K562 (cell line): ENCODE measurements at regions not wholly inside any gene's neighbourhood (a gene's known extent, or its start where the extent isn't known, plus 50 kb on each side); places are given as distances from the start of the nearest gene placed in this dataset.

Experiments
- ATAC-seq: fragments of 200-7000 bp; cut with Tn5 transposase; 3 replicates; pipeline ENCODE4 v1.9.1; 2020; ENCODE audit warnings: moderate library complexity
- BruUV-seq: library from RNA; stranded (reverse); fragments of 400-500 nt; replicated peaks from 2 replicates; lab custom pipeline; 2021; lab: Mats Ljungman, UMichigan
- CTCF ChIA-PET: fragments of 300-600 bp; formaldehyde crosslinking; extraction: SDS; loops from one replicate; lab custom pipeline; 2021; ENCODE audit warnings: low intra/inter-chr PET ratio; lab: Yijun Ruan, JAX
- POLR2A ChIA-PET: fragments of 300-600, 350-650 bp; sonication (Branson Sonifier 250); formaldehyde crosslinking; extraction: SDS; loops from one replicate; lab custom pipeline; 2021; ENCODE audit warnings: antibody characterized with exemption, inconsistent platforms; lab: Yijun Ruan, JAX
- DNase-seq, 4 experiments: peaks; one replicate each; pipeline versions ENCODE4 v3.0.0 to v3.0.0-alpha.2; 2011 to 2018; ENCODE audit warnings: low spot score in 3 of 4, mixed read lengths in 3 of 4; ENCODE audit errors: extremely low read depth in 1 of 4
- FAIRE-seq: peaks from 2 replicates; lab custom pipeline; 2011; peaks lifted over from hg19 to GRCh38; lab: Jason Lieb, UNC
- H2AFZ ChIP-seq: 2 replicates; pipeline ENCODE4 v1.6.0; 2011; ENCODE audit warnings: low read depth, low read length, control low read depth, inconsistent platforms
- H3K27ac ChIP-seq: fragments of 200-600 bp; 3 replicates; pipeline ENCODE4 v1.8.0; 2011; ENCODE audit warnings: low read depth, mild to moderate bottlenecking, control low read depth, inconsistent platforms, low read length, moderate library complexity, mixed read lengths; ENCODE audit errors: extremely low read depth
- H3K27me3 ChIP-seq, 2 experiments: fragments of 300-600 bp in 1 of 2; 2 replicates in 1 of 2; 3 replicates in 1 of 2; pipeline versions ENCODE4 v1.6.0 to v1.8.0; 2011; ENCODE audit warnings: inconsistent platforms in 2 of 2, low read length in 2 of 2, mild to moderate bottlenecking in 1 of 2, mixed read lengths in 1 of 2, moderate library complexity in 1 of 2; ENCODE audit not compliant: control insufficient read depth in 2 of 2, insufficient read depth in 2 of 2
- H3K36me3 ChIP-seq: fragments of 300-600 bp; 3 replicates; pipeline ENCODE4 v1.8.0; 2011; ENCODE audit warnings: mild to moderate bottlenecking, low read length, inconsistent platforms; ENCODE audit not compliant: control insufficient read depth, insufficient read depth
- H3K4me1 ChIP-seq, 2 experiments: fragments of 200-600 bp in 1 of 2; replicated peaks in 1 of 2; 2 replicates in 1 of 2; 3 replicates in 1 of 2; pipeline versions ENCODE4 v1.5.1 to v1.8.0; 2011; ENCODE audit warnings: inconsistent platforms in 2 of 2, low read length in 2 of 2, mild to moderate bottlenecking in 1 of 2, mixed read lengths in 1 of 2, moderate library complexity in 1 of 2; ENCODE audit not compliant: control insufficient read depth in 2 of 2, insufficient read depth in 2 of 2
- H3K4me2 ChIP-seq: 2 replicates; pipeline ENCODE4 v1.6.1; 2011; ENCODE audit warnings: low read length, control low read depth, inconsistent platforms, mixed read lengths; ENCODE audit not compliant: insufficient read depth
- H3K4me3 ChIP-seq: fragments of 200-600 bp; sonication (generic), shearing (Covaris generic); 2 replicates; pipeline ENCODE4 v1.5.1; 2016; ENCODE audit warnings: control low read depth, inconsistent platforms
- H3K79me2 ChIP-seq: fragments of 200-600 bp; 3 replicates; pipeline ENCODE4 v1.8.0; 2011; ENCODE audit warnings: low read length, inconsistent platforms; ENCODE audit not compliant: control insufficient read depth, insufficient read depth
- H3K9ac ChIP-seq, 2 experiments: 2 replicates each; pipeline versions ENCODE4 v1.6.0 to v1.6.1; 2011; ENCODE audit warnings: low read depth in 2 of 2, low read length in 2 of 2, control low read depth in 1 of 2, inconsistent platforms in 1 of 2, mild to moderate bottlenecking in 1 of 2, mixed read lengths in 1 of 2; ENCODE audit not compliant: insufficient read depth in 1 of 2
- H3K9me1 ChIP-seq: one replicate; pipeline ENCODE4 v1.6.0; 2011; ENCODE audit warnings: inconsistent platforms, mild to moderate bottlenecking, low read length, moderate library complexity; ENCODE audit not compliant: control insufficient read depth, insufficient read depth
- H3K9me3 ChIP-seq: replicated peaks from 2 replicates; pipeline ENCODE4 v1.5.1; 2011; ENCODE audit warnings: low read depth, low read length, inconsistent platforms; ENCODE audit not compliant: control insufficient read depth, insufficient read depth
- H4K20me1 ChIP-seq: replicated peaks from 2 replicates; pipeline ENCODE4 v1.6.1; 2011; ENCODE audit warnings: low read length, inconsistent platforms, mixed read lengths; ENCODE audit not compliant: control insufficient read depth, insufficient read depth
- ATF1 ChIP-seq, 2 experiments: fragments of 450-650 bp in 1 of 2; IDR thresholded peaks; 2 replicates each; pipeline ENCODE4 v1.6.1; 2016; ENCODE audit warnings: missing compliant biosample characterization in 1 of 2, missing genetic modification characterization in 1 of 2
- MBD2 ChIP-seq: sonication (generic); IDR thresholded peaks from 2 replicates; pipeline ENCODE4 v1.6.1; 2016; ENCODE audit warnings: low read depth, borderline replicate concordance
- ZNF780A ChIP-seq: fragments of 250-450 bp; sonication (Bioruptor Pico); IDR thresholded peaks from 2 replicates; pipeline ENCODE4 v1.5.0; 2021; ENCODE audit warnings: mild to moderate bottlenecking
- WGBS: fragments of 100-300 bp; shearing (Covaris generic); methylation state at CpG from one replicate; pipeline ENCODE4 v1.1.6; 2016; ENCODE audit warnings: low coverage, mixed read lengths; ENCODE audit not compliant: insufficient coverage; ENCODE audit errors: missing lambda C conversion rate; 5-methylcytosine and 5-hydroxymethylcytosine counted together
- in situ Hi-C: fragments of 300-500 bp; cut with MboI; formaldehyde crosslinking; loops from 4 replicates; pipeline ENCODE4 v1.15.0; 2018; ENCODE audit warnings: inconsistent platforms, mixed read lengths
- intact Hi-C: fragments of 100-400 bp; cut with micrococcal nuclease; formaldehyde crosslinking; loops from 2 replicates; pipeline ENCODE4 v1.14.2; 2022
- TF ChIP-seq, protein P1 (sequence below): fragments of 250-450 bp; sonication (Bioruptor Pico); IDR thresholded peaks from 2 replicates; pipeline ENCODE4 v1.4.0; 2020; ENCODE audit warnings: mild to moderate bottlenecking, moderate library complexity
- TF ChIP-seq, protein P2 (sequence below), 2 experiments: fragments of 450-650 bp; formaldehyde crosslinking in 1 of 2; IDR thresholded peaks; 2 replicates each; pipeline versions ENCODE4 v1.4.0 to v1.6.1; 2014 to 2020; ENCODE audit warnings: mild to moderate bottlenecking in 2 of 2, borderline replicate concordance in 1 of 2, low read depth in 1 of 2

DNA sequence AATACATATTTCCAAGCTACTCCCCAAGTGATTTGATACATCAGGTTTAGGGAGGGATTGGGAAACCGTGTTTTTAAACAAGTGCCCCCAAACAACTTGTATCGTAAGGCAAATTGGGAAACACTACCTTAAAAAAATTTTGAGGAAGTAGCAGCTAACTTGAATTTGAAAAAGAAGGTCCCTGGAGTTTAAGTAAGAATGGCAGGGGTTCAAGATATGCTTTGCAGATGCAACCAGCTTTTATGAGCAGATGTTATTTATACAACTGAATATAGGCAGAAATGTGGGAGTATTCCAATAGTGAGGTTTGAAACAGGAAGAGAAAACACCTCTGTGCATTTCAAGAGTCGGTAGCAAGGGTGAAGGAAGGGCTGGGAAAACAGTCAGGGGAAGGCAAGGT is 139.6 kb downstream of the IL20RB start:
- FAIRE-seq = no peak
- no peak overlapping the region for H3K4me3 ChIP-seq
- 0% methylated on average over 2 of the region's 3 CpGs for WGBS
- POLR2A ChIA-PET = no interaction called here
- no peak overlapping the region for H3K9ac ChIP-seq
- no peak for ATAC-seq
- no peaks in the 10 kb centered on the region for H3K4me1 ChIP-seq
- no peaks in the 10 kb centered on the region for H3K79me2 ChIP-seq
- H3K27me3 ChIP-seq = no peaks in the 10 kb centered on the region
- CTCF ChIA-PET = no interaction called here
- TF ChIP-seq, protein P1, sequence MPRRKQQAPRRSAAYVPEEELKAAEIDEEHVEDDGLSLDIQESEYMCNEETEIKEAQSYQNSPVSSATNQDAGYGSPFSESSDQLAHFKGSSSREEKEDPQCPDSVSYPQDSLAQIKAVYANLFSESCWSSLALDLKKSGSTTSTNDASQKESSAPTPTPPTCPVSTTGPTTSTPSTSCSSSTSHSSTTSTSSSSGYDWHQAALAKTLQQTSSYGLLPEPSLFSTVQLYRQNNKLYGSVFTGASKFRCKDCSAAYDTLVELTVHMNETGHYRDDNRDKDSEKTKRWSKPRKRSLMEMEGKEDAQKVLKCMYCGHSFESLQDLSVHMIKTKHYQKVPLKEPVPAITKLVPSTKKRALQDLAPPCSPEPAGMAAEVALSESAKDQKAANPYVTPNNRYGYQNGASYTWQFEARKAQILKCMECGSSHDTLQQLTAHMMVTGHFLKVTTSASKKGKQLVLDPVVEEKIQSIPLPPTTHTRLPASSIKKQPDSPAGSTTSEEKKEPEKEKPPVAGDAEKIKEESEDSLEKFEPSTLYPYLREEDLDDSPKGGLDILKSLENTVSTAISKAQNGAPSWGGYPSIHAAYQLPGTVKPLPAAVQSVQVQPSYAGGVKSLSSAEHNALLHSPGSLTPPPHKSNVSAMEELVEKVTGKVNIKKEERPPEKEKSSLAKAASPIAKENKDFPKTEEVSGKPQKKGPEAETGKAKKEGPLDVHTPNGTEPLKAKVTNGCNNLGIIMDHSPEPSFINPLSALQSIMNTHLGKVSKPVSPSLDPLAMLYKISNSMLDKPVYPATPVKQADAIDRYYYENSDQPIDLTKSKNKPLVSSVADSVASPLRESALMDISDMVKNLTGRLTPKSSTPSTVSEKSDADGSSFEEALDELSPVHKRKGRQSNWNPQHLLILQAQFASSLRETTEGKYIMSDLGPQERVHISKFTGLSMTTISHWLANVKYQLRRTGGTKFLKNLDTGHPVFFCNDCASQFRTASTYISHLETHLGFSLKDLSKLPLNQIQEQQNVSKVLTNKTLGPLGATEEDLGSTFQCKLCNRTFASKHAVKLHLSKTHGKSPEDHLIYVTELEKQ (CRISPR knock-in tag) = no peak
- TF ChIP-seq MBD2 = no peak
- no peak for TF ChIP-seq ZNF780A (CRISPR knock-in tag)
- TF ChIP-seq, protein P2, sequence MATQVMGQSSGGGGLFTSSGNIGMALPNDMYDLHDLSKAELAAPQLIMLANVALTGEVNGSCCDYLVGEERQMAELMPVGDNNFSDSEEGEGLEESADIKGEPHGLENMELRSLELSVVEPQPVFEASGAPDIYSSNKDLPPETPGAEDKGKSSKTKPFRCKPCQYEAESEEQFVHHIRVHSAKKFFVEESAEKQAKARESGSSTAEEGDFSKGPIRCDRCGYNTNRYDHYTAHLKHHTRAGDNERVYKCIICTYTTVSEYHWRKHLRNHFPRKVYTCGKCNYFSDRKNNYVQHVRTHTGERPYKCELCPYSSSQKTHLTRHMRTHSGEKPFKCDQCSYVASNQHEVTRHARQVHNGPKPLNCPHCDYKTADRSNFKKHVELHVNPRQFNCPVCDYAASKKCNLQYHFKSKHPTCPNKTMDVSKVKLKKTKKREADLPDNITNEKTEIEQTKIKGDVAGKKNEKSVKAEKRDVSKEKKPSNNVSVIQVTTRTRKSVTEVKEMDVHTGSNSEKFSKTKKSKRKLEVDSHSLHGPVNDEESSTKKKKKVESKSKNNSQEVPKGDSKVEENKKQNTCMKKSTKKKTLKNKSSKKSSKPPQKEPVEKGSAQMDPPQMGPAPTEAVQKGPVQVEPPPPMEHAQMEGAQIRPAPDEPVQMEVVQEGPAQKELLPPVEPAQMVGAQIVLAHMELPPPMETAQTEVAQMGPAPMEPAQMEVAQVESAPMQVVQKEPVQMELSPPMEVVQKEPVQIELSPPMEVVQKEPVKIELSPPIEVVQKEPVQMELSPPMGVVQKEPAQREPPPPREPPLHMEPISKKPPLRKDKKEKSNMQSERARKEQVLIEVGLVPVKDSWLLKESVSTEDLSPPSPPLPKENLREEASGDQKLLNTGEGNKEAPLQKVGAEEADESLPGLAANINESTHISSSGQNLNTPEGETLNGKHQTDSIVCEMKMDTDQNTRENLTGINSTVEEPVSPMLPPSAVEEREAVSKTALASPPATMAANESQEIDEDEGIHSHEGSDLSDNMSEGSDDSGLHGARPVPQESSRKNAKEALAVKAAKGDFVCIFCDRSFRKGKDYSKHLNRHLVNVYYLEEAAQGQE (IDR thresholded peaks at IDR 0.05; ENCODE audit: borderline replicate concordance) = no peak
- TF ChIP-seq, protein P2 (CRISPR knock-in tag; IDR thresholded peaks at IDR 0.05; ENCODE audit: low read depth) = no peak
- no peak for TF ChIP-seq ATF1 (CRISPR knock-in tag; IDR thresholded peaks at IDR 0.05)
- TF ChIP-seq ATF1 (tag; IDR thresholded peaks at IDR 0.05) = no peak
- TF ChIP-seq, all 486 proteins: peak for 0
- no peaks in the 10 kb centered on the region for H3K9me3 ChIP-seq
- no TSS peak for BruUV-seq
- H4K20me1 ChIP-seq = no peaks in the 10 kb centered on the region
- intact Hi-C loops (no loop called here), in situ Hi-C loops (no loop called here)
- H3K9me1 ChIP-seq = no peaks in the 10 kb centered on the region
- no peak overlapping the region for H3K4me2 ChIP-seq
- H2AFZ ChIP-seq = no peak overlapping the region
- H3K27ac ChIP-seq = no peak overlapping the region
- no peaks in the 10 kb centered on the region for H3K36me3 ChIP-seq
- no peak for DNase-seq
